Adrenal gland (tissue), 9 donors: ENCODE measurements at regions not wholly inside any gene's neighbourhood (a gene's known extent, or its start where the extent isn't known, plus 50 kb on each side); places are given as distances from the start of the nearest gene placed in this dataset.

Experiments used
- DNase-seq, 7 donors: peaks; one replicate each; pipeline ENCODE4 v3.0.0-alpha.2; 2019 to 2020
- H3K27ac ChIP-seq, 5 donors: fragments of 200-600 bp; sonication (generic) in 4 of 5; 1 replicate in 3 of 5; 2 replicates in 2 of 5; pipeline versions ENCODE4 v1.5.1 to v1.8.0; 2016 to 2020; ENCODE audit warnings: mild to moderate bottlenecking in 1 of 5
- H3K27me3 ChIP-seq: fragments of 200-600 bp; 2 replicates; pipeline ENCODE4 v1.8.0; 2021
- H3K36me3 ChIP-seq, 2 donors: fragments of 200-600 bp; replicated peaks in 1 of 2; 1 replicate in 1 of 2; 2 replicates in 1 of 2; pipeline versions ENCODE4 v1.5.1 to v1.8.0; 2018 to 2022
- H3K4me1 ChIP-seq, 2 donors: fragments of 200-600 bp; replicated peaks in 1 of 2; 1 replicate in 1 of 2; 2 replicates in 1 of 2; pipeline versions ENCODE4 v1.5.1 to v1.8.0; 2018 to 2021
- H3K4me3 ChIP-seq, 4 donors: fragments of 200-600 bp; sonication (generic) in 3 of 4; one replicate each; pipeline ENCODE4 v1.5.1; 2016 to 2018
- H3K9me3 ChIP-seq, 3 donors: fragments of 200-600 bp; sonication (generic) in 1 of 3; replicated peaks in 1 of 3; 1 replicate in 2 of 3; 2 replicates in 1 of 3; pipeline versions ENCODE4 v1.5.1 to v1.8.0; 2016 to 2021
- CTCF ChIP-seq, 6 experiments: fragments of 450-650 bp in 4 of 6; fragments of 200-600 bp in 2 of 6; sonication (generic) in 1 of 6; IDR thresholded peaks; 1 replicate in 5 of 6; 2 replicates in 1 of 6; pipeline versions ENCODE4 v1.5.1 to v1.8.0; 2016 to 2021; ENCODE audit warnings: antibody characterized with exemption in 6 of 6, mild to moderate bottlenecking in 2 of 6, moderate library complexity in 1 of 6
- POLR2A ChIP-seq, 2 donors: fragments of 450-650 bp; IDR thresholded peaks; one replicate each; pipeline ENCODE4 v1.6.1; 2017; ENCODE audit warnings: antibody characterized with exemption in 2 of 2, mild to moderate bottlenecking in 2 of 2, moderate library complexity in 1 of 2
- WGBS, 4 donors: extraction: QIAGEN DNeasy Blood & Tissue Kit in 2 of 4; methylation state at CpG; one replicate each; pipeline versions ENCODE4 v1.1.5 to v1.1.7; 2013 to 2017; 5-methylcytosine and 5-hydroxymethylcytosine counted together
- intact Hi-C, 2 donors: fragments of 100-400 bp; cut with DNase I; formaldehyde crosslinking; loops; one replicate each; pipeline versions ENCODE4 v1.14.1 to v1.15.0; 2022 to 2023
- donor health status: healthy with polysubstance abuse.
- donor health status: Bipolar disorder and iron deficiency.
- donor health status: DM: yes; HTN: yes; CAD: no.
- donor health status: DM: no; HTN: no; CAD: no.
- donor health status: DM: no; HTN: no; CAD: no.

DNA sequence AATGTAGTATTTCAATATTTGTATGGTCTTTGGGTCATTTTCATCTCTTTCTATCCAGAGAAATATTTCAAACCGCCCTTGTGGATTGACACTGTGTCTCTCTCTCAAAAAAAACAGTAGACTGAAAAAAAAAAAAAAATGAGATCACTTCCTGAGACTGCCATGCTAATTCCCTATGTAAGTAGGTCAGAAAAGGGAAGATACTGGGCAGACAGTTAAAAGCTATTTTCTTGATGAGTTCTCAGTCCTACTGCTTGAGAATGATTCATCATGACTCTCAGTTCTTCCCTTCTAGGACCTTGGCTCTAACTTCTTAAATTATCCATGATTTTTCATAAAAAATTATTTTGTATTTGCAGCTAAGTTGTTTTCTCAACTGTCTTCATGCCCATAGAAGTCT is 672.3 kb upstream of the REG3G start:
- WGBS, 4 donors: 84 to 97% (median 90%) methylated on average over 1 of the region's 1 CpG
- no peaks in the 10 kb centered on the region for H3K36me3 ChIP-seq
- no peak for TF ChIP-seq CTCF (IDR thresholded peaks at IDR 0.05)
- no peak overlapping the region for H3K4me3 ChIP-seq
- no peak overlapping the region for H3K27ac ChIP-seq
- no peak for DNase-seq
- intact Hi-C loops: no loop called here
- no peaks in the 10 kb centered on the region for H3K27me3 ChIP-seq
- no peaks in the 10 kb centered on the region for H3K9me3 ChIP-seq
- no peaks in the 10 kb centered on the region for H3K4me1 ChIP-seq

DNA sequence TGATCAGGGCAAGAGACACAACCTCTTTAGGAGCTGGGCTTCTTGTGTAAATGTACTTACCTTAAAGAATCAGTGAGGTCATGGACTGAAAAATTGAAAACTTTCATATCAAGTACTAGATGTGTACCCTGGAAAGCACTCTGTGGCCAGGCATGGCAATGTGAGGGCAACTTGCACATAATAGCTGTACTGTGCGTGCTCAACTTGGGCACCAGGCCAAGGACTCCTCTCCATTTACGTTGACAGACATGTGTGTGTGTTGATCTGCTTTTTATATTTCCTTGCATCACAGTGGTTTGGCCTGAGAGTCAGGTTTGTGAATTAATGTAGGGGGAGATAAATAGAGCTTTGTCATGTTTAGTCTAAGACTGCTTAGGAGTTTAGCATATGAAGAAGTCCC is 669.5 kb upstream of the REG3G start:
- Histone ChIP-seq H3K27me3 (no peaks in the 10 kb centered on the region), H3K36me3 (no peaks in the 10 kb centered on the region), H3K4me1 (no peaks in the 10 kb centered on the region), H3K27ac (no peak overlapping the region), H3K4me3 (no peak overlapping the region), H3K9me3 (no peaks in the 10 kb centered on the region)
- TF ChIP-seq POLR2A (IDR thresholded peaks at IDR 0.05): no peak
- TF ChIP-seq CTCF (IDR thresholded peaks at IDR 0.05): no peak
- WGBS, 4 donors: 47 to 59% (median 53%) methylated on average over 2 of the region's 2 CpGs
- intact Hi-C loops: no loop called here
- DNase-seq: no peak

- Histone ChIP-seq H3K27ac (no peak overlapping the region), H3K4me1 (no peaks in the 10 kb centered on the region), H3K4me3 (no peak overlapping the region), H3K27me3 (no peaks in the 10 kb centered on the region), H3K36me3 (no peaks in the 10 kb centered on the region), H3K9me3 (no peaks in the 10 kb centered on the region)
- TF ChIP-seq CTCF (IDR thresholded peaks at IDR 0.05): no peak
- TF ChIP-seq POLR2A (IDR thresholded peaks at IDR 0.05): no peak
- no peak for DNase-seq
- 33 to 87% (median 61%) methylated on average over 2 of the region's 2 CpGs for WGBS, 4 donors
- intact Hi-C loops: no loop called here
These were observed 641.9 kb upstream of the REG3G start for GRCh38 chr2:78383576-78383975.

- DNase-seq: no peak
- no peak overlapping the region for H3K27ac ChIP-seq
- intact Hi-C loops: no loop called here
These were observed 628.3 kb upstream of the REG3G start for GRCh38 chr2:78397198-78397597.

More at GRCh38 chr2:78397198-78397597, 628.3 kb upstream of the REG3G start:
- Histone ChIP-seq H3K4me1 (no peaks in the 10 kb centered on the region), H3K4me3 (no peak overlapping the region), H3K27me3 (no peaks in the 10 kb centered on the region), H3K9me3 (peaks cover 0 to 5% (median 0%) of the 10 kb centered on the region in 3 donors), H3K36me3 (no peaks in the 10 kb centered on the region)
- WGBS, 4 donors: 86 to 98% (median 88%) methylated on average over 5 to 6 of the region's 6 CpGs
- TF ChIP-seq CTCF (IDR thresholded peaks at IDR 0.05) (no peak), POLR2A (IDR thresholded peaks at IDR 0.05) (no peak)
